HEK293T (cell line): ENCODE measurements at regions not wholly inside any gene's neighbourhood (a gene's known extent, or its start where the extent isn't known, plus 50 kb on each side); places are given as distances from the start of the nearest gene placed in this dataset.

ENCODE experiments used
- SP1 ChIP-seq: fragments of 450-650 bp; IDR thresholded peaks from 2 replicates; pipeline ENCODE4 v1.6.1; 2017
- TARDBP ChIP-seq: fragments of 450-650 bp; IDR thresholded peaks from 2 replicates; pipeline ENCODE4 v1.6.1; 2016
- TF ChIP-seq, protein P1 (sequence below): fragments of 450-650 bp; IDR thresholded peaks from 2 replicates; pipeline ENCODE4 v1.6.1; 2016

DNA sequence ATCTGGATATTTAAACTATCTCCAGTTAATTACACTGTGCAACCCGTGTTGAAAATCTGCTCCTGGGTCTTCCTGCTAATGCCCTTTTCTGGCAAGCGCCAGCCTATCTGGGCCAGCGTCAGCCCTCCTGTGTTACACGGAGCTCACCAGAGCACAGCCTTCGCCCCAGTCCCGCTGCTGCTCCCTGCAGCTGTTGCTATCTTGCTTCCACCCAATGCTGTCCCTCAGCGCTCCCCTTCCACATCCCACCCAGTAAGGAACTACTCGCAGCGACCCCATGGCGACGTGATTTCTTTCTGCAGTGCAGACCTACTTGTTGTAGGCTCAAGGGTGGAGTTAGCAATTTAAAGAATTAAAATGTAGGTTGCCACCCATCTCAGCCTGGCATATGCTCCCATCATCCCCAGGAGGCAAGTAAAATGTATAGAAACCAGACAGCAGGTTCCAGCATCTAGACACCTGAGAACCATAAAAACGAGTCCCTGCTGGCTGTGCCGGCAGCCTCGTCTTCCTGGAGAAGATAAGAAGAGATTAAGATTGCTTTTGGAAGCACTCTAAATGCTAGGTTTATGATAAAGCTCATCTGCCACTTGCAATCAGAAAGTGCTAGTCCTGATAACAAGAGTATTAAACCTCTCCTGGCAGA, 254.3 kb upstream of the FOXQ1 start:
- TF ChIP-seq, protein P1, sequence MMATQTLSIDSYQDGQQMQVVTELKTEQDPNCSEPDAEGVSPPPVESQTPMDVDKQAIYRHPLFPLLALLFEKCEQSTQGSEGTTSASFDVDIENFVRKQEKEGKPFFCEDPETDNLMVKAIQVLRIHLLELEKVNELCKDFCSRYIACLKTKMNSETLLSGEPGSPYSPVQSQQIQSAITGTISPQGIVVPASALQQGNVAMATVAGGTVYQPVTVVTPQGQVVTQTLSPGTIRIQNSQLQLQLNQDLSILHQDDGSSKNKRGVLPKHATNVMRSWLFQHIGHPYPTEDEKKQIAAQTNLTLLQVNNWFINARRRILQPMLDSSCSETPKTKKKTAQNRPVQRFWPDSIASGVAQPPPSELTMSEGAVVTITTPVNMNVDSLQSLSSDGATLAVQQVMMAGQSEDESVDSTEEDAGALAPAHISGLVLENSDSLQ, result no peak
- TF ChIP-seq TARDBP (no peak), SP1 (no peak)
